ENCODE measurements at regions not wholly inside any gene's neighbourhood (a gene's known extent, or its start where the extent isn't known, plus 50 kb on each side); places are given as distances from the start of the nearest gene placed in this dataset.

DNA sequence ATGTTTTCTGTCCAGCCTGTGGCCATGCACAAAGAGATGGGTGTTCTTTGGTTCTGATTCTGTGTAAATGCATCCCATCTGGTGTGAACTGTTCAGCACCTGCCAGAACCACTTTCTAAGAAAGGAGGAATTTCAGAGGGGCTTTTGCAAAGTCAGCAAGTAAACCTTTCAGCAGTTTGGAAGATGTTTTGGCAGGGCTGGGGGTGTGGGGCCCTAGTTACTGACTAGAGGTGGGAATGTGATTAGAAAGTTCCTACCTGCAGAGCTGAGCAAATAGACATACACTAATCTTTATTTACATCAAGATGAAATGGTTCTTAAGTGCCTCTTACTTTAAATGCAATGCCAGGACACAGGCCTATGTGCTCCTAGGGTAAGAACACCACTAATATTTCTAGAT is 378.1 kb upstream of the USP24 start:
- TF ChIP-seq ZNF274 (IDR thresholded peaks at IDR 0.05; ENCODE audit: low read depth, low read length) = no peak
- TF ChIP-seq YY1 (IDR thresholded peaks at IDR 0.05; ENCODE audit: insufficient read depth, insufficient read length) = no peak
- no peak for TF ChIP-seq SUZ12 (IDR thresholded peaks at IDR 0.05; ENCODE audit: extremely low read depth, insufficient read depth, insufficient read length)

Data from NT2/D1 (cell line).